GM19328 (cell line): ENCODE measurements at regions not wholly inside any gene's neighbourhood (a gene's known extent, or its start where the extent isn't known, plus 50 kb on each side); places are given as distances from the start of the nearest gene placed in this dataset.
A peak's percentile ranks its signal among the peaks of the same experiment; 100 is the strongest.

Experiments used
- ATAC-seq: cut with Tn5 transposase; IDR thresholded peaks from one replicate; pipeline ENCODE4 v1.9.1; 2021; ENCODE audit warnings: mild to moderate bottlenecking, moderate library complexity; ENCODE audit not compliant: unreplicated experiment

DNA sequence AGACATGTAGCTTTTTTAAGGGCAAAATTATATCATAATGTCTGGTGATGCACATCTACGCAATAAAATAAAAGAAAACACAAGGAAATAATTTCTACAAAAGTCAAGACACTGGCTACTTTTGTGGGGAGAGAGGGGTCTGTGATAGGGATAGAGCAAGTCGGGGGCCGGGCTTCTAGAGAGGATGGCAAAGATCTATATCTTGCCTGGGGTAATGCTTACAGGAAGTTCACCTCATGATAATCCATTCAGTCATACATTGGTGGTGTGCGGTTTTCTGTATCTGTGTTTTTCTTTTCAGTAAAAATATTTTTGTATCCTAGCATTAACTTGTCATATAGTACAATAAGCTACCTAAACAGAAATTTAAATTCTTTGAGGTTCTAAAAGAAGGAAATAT, 178.8 kb downstream of the ARRDC4 start:
- ATAC-seq: no peak

DNA sequence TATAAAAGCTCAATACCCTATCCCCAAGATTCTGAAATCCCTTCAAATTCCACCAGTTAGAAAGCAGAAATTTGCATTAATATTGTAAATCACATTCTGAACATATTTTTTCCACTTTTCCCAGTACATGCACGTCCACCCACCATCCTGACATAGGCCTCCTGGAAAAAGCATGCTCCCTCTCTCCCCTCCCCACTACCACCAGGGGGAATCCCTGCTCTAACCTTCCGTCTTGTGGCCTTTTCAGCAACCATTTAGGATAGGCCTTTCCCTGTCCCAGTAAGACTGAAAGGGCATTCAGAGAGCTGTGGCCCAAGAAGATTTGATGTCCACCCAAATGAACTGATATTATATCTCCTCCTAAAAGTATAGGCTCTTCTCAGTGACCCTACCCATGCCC, 182.1 kb downstream of the ARRDC4 start:
- no peak for ATAC-seq

DNA sequence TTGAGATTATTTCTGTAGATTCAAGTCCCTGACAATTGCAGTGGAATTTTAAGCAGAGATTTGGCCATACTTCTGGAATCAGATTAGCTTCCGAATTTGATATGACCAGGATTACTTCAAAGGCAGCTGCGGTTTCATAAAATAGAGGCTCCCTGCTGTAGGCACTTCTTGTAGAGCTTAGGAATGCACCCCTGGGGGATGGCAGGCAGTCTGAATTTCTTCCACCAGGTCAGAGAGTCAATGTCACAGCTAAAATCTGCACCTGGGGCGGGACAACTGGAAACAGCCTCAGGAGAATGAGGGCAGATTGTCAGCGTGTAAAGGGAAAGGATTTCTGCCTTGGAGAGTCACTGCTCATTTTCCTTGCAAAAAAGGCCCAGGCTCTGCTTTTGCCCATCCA, 182.6 kb downstream of the ARRDC4 start:
- ATAC-seq: no peak

DNA sequence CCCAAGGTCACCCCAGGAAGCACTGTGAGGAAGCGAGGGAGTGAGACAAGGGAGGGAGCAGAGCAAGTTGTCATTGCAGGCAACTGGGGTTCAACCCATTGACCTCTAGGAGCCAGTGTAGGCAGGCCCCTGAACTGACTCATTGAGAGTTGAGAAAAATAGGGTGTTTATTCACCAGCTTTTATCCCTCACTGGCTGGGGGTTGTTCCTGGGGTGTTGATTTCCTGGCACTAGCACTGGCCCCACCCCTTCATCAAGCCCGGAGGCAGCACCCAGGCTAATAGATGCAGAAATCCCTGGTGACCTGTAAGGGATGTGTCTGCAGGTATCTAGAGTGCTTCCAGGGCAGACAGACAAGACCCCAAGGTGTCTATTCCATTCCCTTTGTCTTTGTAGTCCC, 183.9 kb downstream of the ARRDC4 start:
- no peak for ATAC-seq

DNA sequence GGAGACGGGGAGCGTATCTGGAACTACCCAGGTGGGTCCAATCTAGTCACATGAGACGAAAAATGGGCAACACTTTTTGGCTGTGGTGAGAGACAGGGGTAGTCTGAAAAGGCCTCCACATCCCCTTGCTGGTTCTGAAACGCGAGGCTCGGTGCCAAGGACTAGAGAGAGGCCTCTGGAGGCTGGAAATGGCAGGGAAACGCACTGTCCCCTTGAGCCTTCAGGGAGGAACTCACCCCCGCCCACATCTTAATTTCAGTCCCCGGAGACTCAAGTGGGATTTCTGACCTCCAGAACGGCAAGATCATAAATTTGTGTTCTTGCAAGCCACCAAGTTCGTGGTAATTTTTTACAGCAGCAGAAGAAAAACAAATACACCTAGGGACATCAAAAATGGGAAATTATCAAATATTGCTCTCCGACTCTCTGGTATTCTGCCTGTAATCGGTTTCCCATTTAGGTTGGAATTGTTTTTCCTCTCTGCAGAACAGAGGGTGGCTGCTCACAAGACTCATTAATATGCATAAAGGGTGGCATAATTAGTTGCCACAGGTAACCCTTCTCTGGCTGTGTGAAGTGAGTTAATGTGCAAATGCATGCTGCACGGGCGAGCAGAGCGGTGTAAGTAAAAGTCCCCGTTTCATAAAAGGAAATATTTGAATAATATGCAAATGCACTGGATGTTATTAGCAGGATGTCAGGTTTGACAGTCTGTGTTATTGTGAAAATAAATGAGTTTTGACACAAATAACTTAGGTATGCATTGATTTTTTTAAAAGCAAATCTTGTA, 185.7 kb downstream of the ARRDC4 start:
- ATAC-seq: no peak

DNA sequence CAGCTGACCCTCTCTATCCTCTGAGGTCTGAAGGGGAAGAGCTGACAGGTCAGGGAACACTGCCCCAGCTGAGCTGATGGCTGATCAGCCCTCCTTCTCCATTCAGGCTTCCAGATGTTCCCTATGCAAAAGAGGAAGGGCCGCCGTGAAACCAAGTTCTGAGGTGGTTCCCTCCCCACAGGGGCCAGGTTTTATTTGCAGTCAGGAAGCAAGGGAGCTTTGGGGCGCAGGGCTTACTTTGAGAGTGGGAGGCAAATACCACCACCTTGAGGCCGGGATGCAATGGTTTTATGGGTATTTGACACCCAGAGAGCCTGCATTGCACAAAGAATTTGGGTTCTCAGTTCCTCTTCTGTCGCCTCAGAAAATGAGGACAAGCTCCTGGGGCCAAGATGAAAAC, 186.9 kb downstream of the ARRDC4 start:
- no peak for ATAC-seq

DNA sequence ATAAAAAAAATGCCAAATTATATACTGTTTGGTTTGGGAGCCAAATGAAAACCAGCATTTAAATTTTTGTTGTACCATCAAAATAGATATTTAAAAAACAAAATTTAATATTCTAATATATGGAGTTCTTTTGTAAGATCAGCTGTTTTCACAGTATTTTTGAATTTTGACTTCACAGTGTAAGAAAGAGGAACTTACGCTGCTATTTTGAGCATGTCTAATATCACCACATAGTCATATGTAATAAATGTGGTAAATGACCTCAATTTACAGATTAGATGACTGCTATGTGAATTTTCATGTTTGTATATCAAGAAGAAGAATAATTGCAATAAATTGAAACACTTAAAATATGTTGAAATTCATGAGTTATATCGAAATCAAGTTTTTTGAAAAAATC, 189.6 kb downstream of the ARRDC4 start:
- no peak for ATAC-seq

DNA sequence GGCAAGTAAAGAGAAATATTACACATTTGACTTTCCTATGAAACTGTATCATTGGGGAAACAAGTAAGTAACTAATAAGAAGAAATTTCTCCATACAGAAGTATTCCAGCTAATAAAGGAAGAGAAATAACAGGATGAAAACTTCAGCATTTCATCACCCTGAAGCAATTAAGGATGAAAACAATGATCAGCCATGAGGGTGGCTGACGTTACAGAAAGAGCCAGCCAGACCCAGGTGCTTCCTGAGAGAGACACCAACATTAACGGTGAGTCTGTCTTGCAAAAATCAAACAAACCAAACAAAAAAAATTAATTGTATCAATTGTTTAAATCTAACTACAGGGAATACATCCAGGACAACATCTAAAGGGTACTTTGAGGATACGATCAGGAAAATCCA, 190.0 kb downstream of the ARRDC4 start:
- no peak for ATAC-seq

DNA sequence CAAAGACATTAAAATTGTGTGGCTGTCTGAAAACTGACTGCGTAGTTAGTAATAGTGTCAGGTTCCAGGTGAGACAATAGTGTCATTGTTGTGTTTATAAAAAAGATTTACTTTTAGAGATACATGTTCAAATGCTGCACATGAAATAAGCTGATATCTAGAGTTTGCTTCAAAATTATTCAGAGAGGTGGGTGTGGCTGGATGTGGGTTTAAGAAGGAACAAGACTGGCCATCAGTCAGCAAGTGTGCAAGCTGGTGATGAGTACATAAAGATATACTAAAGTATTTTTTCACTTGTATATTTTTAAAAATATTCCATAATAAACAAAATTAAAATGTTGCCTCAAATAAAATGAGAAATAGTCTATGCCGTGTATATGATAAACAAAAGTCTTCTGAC, 190.6 kb downstream of the ARRDC4 start:
- no peak for ATAC-seq

DNA sequence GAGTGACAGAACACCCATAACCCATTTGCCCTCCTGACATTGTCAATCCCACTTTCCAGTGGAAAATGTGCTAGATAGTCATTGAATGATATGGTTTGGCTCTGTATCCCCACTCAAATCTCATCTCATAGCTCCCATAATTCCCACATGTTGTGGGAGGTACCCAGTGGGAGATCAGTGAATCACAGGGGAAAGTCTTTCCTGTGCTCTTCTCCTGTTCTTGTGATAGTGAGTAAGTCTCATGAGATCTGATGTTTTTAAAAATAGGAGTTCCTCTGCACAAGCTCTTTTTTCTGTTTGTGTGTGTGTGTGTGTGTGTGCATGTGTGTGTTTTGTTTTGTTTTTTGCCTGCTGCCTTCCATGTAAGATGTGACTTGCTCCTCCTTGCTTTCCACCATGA, 191.7 kb downstream of the ARRDC4 start:
- ATAC-seq: no peak

DNA sequence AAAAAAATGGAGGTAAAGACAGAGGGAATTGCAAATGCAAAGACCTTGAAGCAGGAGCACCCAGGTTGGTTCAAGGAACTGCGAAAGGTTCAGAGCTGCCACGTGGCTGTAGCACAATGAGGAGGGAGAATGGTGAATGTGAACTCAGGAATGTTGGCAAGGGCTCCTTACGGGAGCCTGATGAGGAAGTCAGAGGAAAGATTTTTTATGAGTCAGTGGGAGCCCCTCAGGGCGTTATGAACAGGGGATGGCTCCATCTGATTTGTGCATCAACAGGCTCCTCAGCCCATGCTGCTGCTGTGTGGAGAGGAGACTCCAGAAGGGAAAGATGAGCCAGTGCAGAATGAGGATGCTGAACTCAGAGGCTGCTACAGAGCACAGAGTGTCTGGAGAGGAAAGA, 194.4 kb downstream of the ARRDC4 start:
- no peak for ATAC-seq

DNA sequence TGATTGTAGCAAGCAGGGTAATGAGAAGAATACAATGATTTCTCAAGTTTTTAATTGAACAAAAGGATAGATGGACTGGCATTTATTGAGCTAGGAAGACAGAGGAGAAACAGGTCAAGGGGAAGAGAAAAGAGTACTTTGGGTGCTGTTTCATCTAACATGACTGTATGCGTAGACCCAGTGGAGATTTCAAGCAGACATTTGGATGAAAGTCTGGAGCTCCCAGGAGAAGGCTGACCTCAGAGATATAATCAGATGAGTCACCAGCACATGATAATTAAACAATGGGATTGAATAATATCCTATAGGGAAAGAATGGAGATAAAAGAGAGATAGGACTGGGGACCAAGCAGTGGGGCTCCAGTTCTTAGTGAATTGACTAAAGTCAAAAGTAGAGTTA, 194.9 kb downstream of the ARRDC4 start:
- no peak for ATAC-seq

DNA sequence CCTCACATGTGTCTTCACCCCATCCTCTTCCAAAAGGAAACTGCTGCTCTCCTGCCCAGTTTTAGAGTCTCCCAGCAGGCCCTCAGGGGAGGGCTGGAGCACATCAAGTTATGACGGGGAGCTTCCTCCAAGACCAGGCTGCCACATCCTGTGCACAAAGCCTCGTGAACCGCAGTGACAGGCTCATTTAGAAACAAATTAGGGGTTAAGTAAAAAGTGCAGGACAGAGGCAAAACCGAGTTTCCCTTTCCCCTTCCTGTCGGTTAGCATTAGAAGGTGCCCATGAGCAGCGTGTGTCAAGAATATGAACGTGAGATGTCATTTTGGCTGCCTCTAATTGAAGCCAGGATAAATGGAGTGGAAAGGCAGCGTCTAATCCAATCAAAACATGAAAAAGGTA, 199.7 kb downstream of the ARRDC4 start:
- peak; percentile 87 for ATAC-seq

DNA sequence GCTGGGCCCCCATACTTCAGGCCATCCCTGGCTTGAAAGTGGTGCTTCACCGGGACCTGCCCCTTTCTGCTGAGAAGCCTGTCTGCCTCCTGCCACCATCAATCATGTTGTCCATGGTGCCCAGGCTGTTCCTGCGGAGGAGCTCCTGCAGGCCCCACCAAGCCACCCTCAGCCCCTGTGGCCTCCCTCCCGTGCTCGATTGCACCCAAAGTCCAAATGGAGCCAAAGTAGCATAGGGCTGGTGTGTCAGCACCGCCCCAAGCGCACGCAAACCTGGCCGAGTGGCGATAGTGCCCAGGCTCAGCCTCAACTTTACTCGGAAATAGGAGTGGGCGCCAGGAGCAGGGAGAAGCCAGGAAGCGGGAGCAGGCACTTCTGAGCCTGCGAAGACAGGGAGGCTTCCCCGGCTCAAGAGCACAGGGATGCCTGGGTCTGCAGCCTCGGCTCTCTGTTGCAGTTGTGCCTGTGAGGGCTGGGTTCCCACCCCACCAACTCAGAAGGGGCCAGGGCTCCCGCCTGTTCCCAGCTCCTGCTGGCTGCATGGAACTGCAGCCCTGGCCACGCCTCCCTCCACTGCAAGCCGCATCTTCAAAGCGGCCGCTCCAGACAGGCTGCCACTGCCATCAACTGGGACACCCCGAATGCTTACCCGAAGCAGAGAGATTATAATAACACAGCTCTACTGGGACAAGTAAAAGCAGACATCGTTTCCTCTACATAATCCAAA, 203.0 kb downstream of the ARRDC4 start:
- ATAC-seq: no peak

DNA sequence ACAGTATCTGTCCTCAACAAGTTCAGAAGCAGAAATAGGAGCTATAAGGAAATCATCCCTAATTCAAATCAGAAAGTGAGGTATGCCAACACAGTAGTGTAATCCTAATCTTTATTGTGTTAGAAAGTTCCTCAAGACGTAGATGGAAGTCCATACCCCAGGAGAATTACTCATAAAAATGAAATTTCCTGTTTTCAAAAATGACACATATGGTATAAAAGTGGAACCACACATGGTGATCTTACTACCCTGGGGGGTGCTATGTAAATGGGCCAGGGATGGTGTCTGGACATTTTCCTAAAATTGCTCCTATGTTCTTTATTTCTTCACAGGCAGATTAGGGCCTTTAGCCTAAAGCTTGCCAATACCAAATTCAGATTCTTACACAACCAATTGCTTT, 204.1 kb downstream of the ARRDC4 start:
- no peak for ATAC-seq

DNA sequence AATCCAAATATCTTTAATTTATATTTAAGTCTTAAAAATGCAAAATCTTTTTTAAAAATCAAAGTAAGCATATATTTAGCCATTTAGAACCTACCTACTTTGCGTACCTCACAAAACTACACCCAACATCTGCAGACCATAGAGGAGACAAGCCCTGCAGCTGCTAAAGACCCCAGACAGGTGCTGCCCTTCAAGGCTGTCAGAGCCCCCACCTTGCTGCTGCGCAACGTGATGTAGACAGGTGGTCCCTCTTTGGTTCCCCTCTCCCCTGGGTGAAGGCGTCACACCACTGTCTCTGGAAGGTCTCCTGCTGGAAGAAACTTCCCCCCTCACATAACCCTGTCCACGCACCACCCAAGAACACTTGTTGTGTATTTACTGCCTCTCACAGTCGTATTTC, 204.5 kb downstream of the ARRDC4 start:
- ATAC-seq: no peak

DNA sequence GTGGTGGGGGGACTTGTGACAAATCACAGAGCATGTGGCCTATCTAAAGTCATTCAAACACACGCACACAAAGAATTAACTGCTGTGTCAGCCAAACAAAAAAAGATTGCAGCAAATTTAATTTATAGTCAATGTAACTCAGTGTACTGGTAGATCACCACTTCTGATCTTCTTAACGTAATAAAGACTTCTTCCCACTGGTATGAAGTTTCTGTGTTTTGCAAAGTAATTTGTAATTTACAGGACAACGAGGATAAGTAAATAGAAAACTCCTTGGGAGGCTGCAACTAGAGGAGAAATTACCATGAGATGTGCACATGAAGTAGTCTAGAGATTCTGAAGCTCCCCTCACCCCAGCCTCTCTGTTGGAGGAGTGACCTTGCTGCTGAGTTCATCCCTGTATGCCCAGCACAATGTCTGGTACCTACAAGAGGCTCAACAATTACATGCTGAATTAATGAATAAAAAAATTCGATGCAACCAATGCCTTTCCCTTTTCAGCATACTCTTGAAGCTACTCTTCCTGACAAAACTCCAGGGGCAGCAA, 207.3 kb downstream of the ARRDC4 start:
- ATAC-seq: no peak

DNA sequence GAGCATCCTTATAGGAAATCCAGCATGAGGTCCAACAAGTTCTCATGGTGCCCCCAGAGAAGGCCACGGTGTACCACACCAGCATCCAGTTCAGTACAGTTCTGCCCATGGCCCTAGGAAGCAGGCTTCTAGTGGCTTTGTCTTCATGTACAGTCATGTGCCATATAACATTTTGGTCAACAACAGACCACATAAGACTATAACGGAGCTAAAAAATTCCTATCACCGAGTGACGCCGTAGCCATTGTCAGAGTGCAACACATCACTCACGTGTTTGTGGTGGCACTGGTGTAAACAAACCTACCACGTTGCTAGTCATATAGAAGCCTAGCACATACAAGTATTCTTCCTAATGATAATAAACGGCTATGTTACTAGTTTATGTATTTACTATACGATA, 209.0 kb downstream of the ARRDC4 start:
- ATAC-seq: no peak

DNA sequence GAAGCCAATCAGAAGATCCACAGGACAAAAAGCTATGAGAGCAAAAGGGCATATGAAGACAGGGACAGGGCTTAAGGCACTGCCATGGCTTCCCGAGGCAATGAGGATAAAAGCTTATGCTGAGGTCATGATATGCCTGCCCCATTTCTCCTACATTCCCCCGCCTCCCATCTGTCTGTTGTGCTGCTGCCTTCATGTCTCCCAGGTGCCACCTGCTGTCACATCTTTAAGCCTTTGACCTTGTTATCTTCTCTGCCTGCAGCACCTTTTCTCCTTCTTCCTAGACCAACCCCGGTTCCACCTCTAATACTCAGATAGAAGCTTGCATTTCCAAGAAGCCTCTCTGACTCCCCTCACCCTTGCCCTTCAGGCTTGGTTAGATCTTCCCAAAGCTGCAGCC, 213.8 kb downstream of the ARRDC4 start:
- no peak for ATAC-seq

DNA sequence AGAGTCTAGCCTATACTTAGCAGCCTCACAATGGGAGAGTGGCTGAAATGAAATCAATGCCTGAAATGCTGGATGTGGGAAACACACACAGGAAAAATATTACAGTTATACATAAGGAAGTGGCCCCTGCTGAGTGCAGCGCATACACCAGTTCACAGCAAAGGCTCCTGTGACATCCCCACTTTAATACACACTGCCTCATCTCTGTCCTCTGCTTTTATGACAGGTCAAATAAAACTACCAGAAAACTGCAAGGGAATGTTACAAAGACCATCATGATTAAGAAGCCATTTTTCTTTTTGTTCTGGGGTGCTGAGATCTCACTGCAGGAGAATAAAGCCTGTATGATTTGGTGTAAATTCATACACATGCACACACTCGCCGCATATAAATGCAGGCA, 214.3 kb downstream of the ARRDC4 start:
- no peak for ATAC-seq

DNA sequence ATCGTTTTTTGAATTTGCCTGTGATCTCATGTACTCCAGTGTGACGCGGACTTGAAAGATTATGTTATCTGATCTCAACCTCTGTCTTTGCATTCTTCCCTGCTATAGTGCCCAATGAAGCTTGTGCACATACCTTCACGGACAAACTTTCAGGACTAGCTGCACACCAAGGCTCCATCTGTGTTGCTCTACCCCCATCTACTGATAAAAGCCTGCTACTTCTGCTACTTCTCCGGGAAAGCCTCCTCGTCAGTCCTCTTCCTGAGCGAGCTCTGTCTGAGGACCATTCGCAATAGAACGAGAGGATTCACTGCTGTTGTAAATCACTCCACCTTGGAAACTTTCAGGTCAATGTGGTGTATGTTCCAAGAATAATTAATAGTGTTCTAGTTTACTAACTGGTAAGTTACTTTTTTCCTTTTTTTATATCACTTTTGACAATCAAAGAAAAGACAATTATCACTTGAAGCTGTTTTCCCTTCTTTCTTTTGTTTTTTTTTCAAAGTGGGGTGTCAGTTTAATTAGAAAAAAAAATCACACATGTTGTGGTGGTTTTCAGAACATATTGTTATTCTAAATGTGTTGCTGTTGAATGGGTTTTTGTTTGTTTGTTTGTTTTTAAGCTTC, 217.6 kb downstream of the ARRDC4 start:
- ATAC-seq: peak; percentile 62

DNA sequence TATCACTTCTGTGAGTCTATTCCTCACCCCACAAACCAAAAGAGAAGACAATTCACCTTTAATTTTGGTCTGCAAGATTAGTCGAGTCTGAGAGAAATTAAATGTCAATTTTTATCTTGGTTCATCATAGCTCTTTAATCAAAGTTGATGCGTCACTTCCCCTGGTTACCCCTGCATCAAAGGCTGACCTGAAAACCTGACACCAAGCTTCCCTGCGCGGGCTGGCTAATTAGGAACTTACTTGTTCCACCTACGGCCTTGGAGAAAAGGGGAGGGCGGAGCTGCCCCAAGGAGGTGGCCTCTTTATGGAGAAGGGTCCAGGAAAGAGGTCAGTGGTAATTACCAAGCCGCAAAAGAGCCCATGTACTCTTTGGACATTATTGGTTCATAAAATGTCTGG, 218.4 kb downstream of the ARRDC4 start:
- ATAC-seq: no peak
